NCI-H2171 treated with DMSO at 0.1 percent for 48 hours (cell line): ENCODE measurements at regions not wholly inside any gene's neighbourhood (a gene's known extent, or its start where the extent isn't known, plus 50 kb on each side); places are given as distances from the start of the nearest gene placed in this dataset.
"Not testable (repeated sequence)": the region's sequence is repeated elsewhere in the genome, so short reads cannot be mapped to it uniquely, and the experiment has no call there.

ENCODE experiments used
- DNase-seq: peaks from one replicate; lab custom pipeline; 2025; lab: John Stamatoyannopoulos, UW

GRCh38 chr2:144124882-144125281 is 395.0 kb downstream of the ZEB2 start:
- no peak for DNase-seq

GRCh38 chr2:144120487-144120886 is 399.4 kb downstream of the ZEB2 start:
- no peak for DNase-seq

- DNase-seq, result no peak
Observed at GRCh38 chr2:144117086-144117485, 402.8 kb downstream of the ZEB2 start.

GRCh38 chr2:144115739-144116291 is 404.1 kb downstream of the ZEB2 start:
- no peak for DNase-seq

GRCh38 chr2:144114760-144115159 is 405.2 kb downstream of the ZEB2 start:
- no peak for DNase-seq

- DNase-seq, result no peak
Observed at GRCh38 chr2:144111437-144111836, 408.5 kb downstream of the ZEB2 start.

GRCh38 chr2:144106104-144106503 is 413.8 kb downstream of the ZEB2 start:
- not testable (repeated sequence) for DNase-seq

GRCh38 chr2:144102386-144102785 is 417.5 kb downstream of the ZEB2 start:
- DNase-seq, result peak; percentile 61

- no peak for DNase-seq
Observed at GRCh38 chr2:144099780-144100377, 420.0 kb downstream of the ZEB2 start.

- DNase-seq, result no peak
Observed at GRCh38 chr2:144099340-144099739, 420.6 kb downstream of the ZEB2 start.

- no peak for DNase-seq
Observed at GRCh38 chr2:144097440-144098225, 422.3 kb downstream of the ZEB2 start.

- no peak for DNase-seq
Observed at GRCh38 chr2:144096531-144096930, 423.4 kb downstream of the ZEB2 start.

GRCh38 chr2:144094408-144095151 is 425.3 kb downstream of the ZEB2 start:
- no peak for DNase-seq

- no peak for DNase-seq
Observed at GRCh38 chr2:144091622-144092021, 428.3 kb downstream of the ZEB2 start.

GRCh38 chr2:144088863-144089262 is 431.1 kb downstream of the ZEB2 start:
- DNase-seq, result no peak

GRCh38 chr2:144086965-144087364 is 433.0 kb downstream of the ZEB2 start:
- no peak for DNase-seq

- DNase-seq, result no peak
Observed at GRCh38 chr2:144085016-144085415, 434.9 kb downstream of the ZEB2 start.

GRCh38 chr2:144084114-144084661 is 435.7 kb downstream of the ZEB2 start:
- no peak for DNase-seq

GRCh38 chr2:144083211-144083610 is 436.7 kb downstream of the ZEB2 start:
- no peak for DNase-seq

- DNase-seq, result no peak
Observed at GRCh38 chr2:144082777-144083176, 437.1 kb downstream of the ZEB2 start.

GRCh38 chr2:144082327-144082726 is 437.6 kb downstream of the ZEB2 start:
- DNase-seq, result no peak

GRCh38 chr2:144081272-144081671 is 438.6 kb downstream of the ZEB2 start:
- no peak for DNase-seq
